ENCODE measurements at regions not wholly inside any gene's neighbourhood (a gene's known extent, or its start where the extent isn't known, plus 50 kb on each side); places are given as distances from the start of the nearest gene placed in this dataset.

GRCh38 chr2:204223046-204223445 lies 286.5 kb downstream of the ICOS start (continued):
- TF ChIP-seq INSM2 (tag by site-specific recombination; IDR thresholded peaks at IDR 0.05) (no peak), KLF16 (tag by site-specific recombination; IDR thresholded peaks at IDR 0.05) (no peak)

- POLR2A ChIA-PET, result no interaction called here
- CTCF ChIA-PET, result interaction anchor here (0.9 kb wide), 1 partner anchor 78 kb away, joined by 3 read pairs; no protein-coding TSS in a partner anchor
- Histone ChIP-seq H3K36me3 (ENCODE audit: control insufficient read depth in 2 of 2, insufficient read depth in 1 of 2, low read length in 2 of 2) (no peaks in the 10 kb centered on the region), H3K4me3 (ENCODE audit: low read depth, low read length) (no peak overlapping the region), H3K27ac (ENCODE audit: extremely low read depth, low read depth, low read length) (no peak overlapping the region), H3K9me3 (ENCODE audit: control insufficient read depth, insufficient read depth, low read depth, low read length) (no peaks in the 10 kb centered on the region), H3K4me1 (ENCODE audit: control insufficient read depth, insufficient read depth, low read length) (peaks cover 14% of the 10 kb centered on the region)
- no peak for TF ChIP-seq ZSCAN5A (tag by site-specific recombination; IDR thresholded peaks at IDR 0.05)
- no peak for TF ChIP-seq ZNF529 (tag by site-specific recombination; IDR thresholded peaks at IDR 0.05; ENCODE audit: insufficient replicate concordance)
- no peak for TF ChIP-seq GLIS1 (tag by site-specific recombination; IDR thresholded peaks at IDR 0.05)
- TF ChIP-seq ZNF645 (tag by site-specific recombination; IDR thresholded peaks at IDR 0.05), result no peak
- no peak for TF ChIP-seq ZNF221 (tag by site-specific recombination; IDR thresholded peaks at IDR 0.05; ENCODE audit: borderline replicate concordance)
- TF ChIP-seq ZBTB1 (tag by site-specific recombination; IDR thresholded peaks at IDR 0.05), result no peak
- no peak for TF ChIP-seq SP2 (tag by site-specific recombination; IDR thresholded peaks at IDR 0.05)
- TF ChIP-seq ZNF549 (tag by site-specific recombination; IDR thresholded peaks at IDR 0.05), result no peak
- no peak for TF ChIP-seq PBX3 (CRISPR knock-in tag; IDR thresholded peaks at IDR 0.05)
- no peak for TF ChIP-seq BCL11B (tag by site-specific recombination; IDR thresholded peaks at IDR 0.05; ENCODE audit: low read depth)
- TF ChIP-seq ZNF596 (tag by site-specific recombination; IDR thresholded peaks at IDR 0.05), result no peak
- no peak for TF ChIP-seq ZNF660 (tag by site-specific recombination; IDR thresholded peaks at IDR 0.05)
- TF ChIP-seq KLF9 (tag by site-specific recombination; IDR thresholded peaks at IDR 0.05; ENCODE audit: low read depth), result no peak
- TF ChIP-seq ZBTB21 (tag by site-specific recombination; IDR thresholded peaks at IDR 0.05), result no peak
- TF ChIP-seq ZNF518A (tag by site-specific recombination; conservative IDR thresholded peaks at IDR 0.05; ENCODE audit: low read depth), result no peak
Measured at GRCh38 chr2:204223544-204223943, 287.0 kb downstream of the ICOS start.

Measured in HEK293 (cell line).